Caco-2 (cell line): ENCODE measurements at regions not wholly inside any gene's neighbourhood (a gene's known extent, or its start where the extent isn't known, plus 50 kb on each side); places are given as distances from the start of the nearest gene placed in this dataset.

Experiments used
- BruUV-seq: library from RNA; stranded (reverse); fragments of 400-500 nt; replicated peaks from 2 replicates; lab custom pipeline; 2021; lab: Mats Ljungman, UMichigan
- CTCF ChIA-PET: fragments of 300-600 bp; sonication (Branson Sonifier 250); formaldehyde crosslinking; loops from one replicate; lab custom pipeline; 2022; ENCODE audit warnings: antibody characterized with exemption; lab: Charles Lee
- POLR2A ChIA-PET: fragments of 300-600 bp; sonication (Branson Sonifier 250); formaldehyde crosslinking; loops from one replicate; lab custom pipeline; 2022; ENCODE audit warnings: antibody characterized with exemption; lab: Charles Lee
- DNase-seq, 2 experiments: peaks; one replicate each; pipeline versions ENCODE4 v3.0.0 to v3.0.0-alpha.2; 2020 to 2022
- H3K27me3 ChIP-seq: replicated peaks from 2 replicates; pipeline ENCODE4 v1.6.0; 2011; ENCODE audit warnings: low read length; ENCODE audit not compliant: control insufficient read depth, insufficient read depth
- H3K36me3 ChIP-seq: 2 replicates; pipeline ENCODE4 v1.5.1; 2011; ENCODE audit warnings: low read length; ENCODE audit not compliant: control insufficient read depth, insufficient read depth
- H3K4me1 ChIP-seq: fragments of 250-450 bp; sonication (Bioruptor Pico); 2 replicates; pipeline ENCODE4 v1.5.1; 2020; ENCODE audit warnings: mild to moderate bottlenecking
- H3K4me3 ChIP-seq: 2 replicates; pipeline ENCODE4 v1.5.1; 2011; ENCODE audit warnings: low read depth, mild to moderate bottlenecking, control low read depth, low read length
- H3K9me3 ChIP-seq: fragments of 250-450 bp; sonication (Bioruptor Pico); 2 replicates; pipeline ENCODE4 v1.5.1; 2020; ENCODE audit warnings: mild to moderate bottlenecking, moderate library complexity
- H3K27ac Mint-ChIP-seq: one replicate; pipeline ENCODE4 v1.8.0; 2022; ENCODE audit warnings: mixed read lengths; ENCODE audit not compliant: unreplicated experiment
- H3K27me3 Mint-ChIP-seq: one replicate; pipeline ENCODE4 v1.8.0; 2022; ENCODE audit warnings: mixed read lengths; ENCODE audit not compliant: insufficient read depth, unreplicated experiment
- H3K36me3 Mint-ChIP-seq: one replicate; pipeline ENCODE4 v1.8.0; 2022; ENCODE audit warnings: mild to moderate bottlenecking, mixed read lengths; ENCODE audit not compliant: insufficient read depth, unreplicated experiment
- H3K4me1 Mint-ChIP-seq: one replicate; pipeline ENCODE4 v1.8.0; 2022; ENCODE audit warnings: low read depth, mixed read lengths; ENCODE audit not compliant: unreplicated experiment
- H3K4me3 Mint-ChIP-seq: one replicate; pipeline ENCODE4 v1.8.0; 2022; ENCODE audit warnings: mild to moderate bottlenecking, moderate library complexity, mixed read lengths; ENCODE audit not compliant: unreplicated experiment
- H3K9me3 Mint-ChIP-seq: one replicate; pipeline ENCODE4 v1.8.0; 2022; ENCODE audit warnings: mixed read lengths; ENCODE audit not compliant: unreplicated experiment
- intact Hi-C: fragments of 100-400 bp; cut with micrococcal nuclease; formaldehyde crosslinking; loops from one replicate; pipeline ENCODE4 v1.10.0; 2022; ENCODE audit not compliant: unreplicated experiment
- TF ChIP-seq, protein P1 (sequence below), 2 experiments: fragments of 200-600 bp in 1 of 2; IDR thresholded peaks; 1 replicate in 1 of 2; 2 replicates in 1 of 2; pipeline versions ENCODE4 v1.5.1 to v1.8.0; 2011 to 2022; ENCODE audit warnings: antibody characterized with exemption in 1 of 2, control low read depth in 1 of 2, inconsistent platforms in 1 of 2, low read depth in 1 of 2, low read length in 1 of 2, mild to moderate bottlenecking in 1 of 2, moderate library complexity in 1 of 2; ENCODE audit not compliant: insufficient read depth in 1 of 2, severe bottlenecking in 1 of 2, unreplicated experiment in 1 of 2

DNA sequence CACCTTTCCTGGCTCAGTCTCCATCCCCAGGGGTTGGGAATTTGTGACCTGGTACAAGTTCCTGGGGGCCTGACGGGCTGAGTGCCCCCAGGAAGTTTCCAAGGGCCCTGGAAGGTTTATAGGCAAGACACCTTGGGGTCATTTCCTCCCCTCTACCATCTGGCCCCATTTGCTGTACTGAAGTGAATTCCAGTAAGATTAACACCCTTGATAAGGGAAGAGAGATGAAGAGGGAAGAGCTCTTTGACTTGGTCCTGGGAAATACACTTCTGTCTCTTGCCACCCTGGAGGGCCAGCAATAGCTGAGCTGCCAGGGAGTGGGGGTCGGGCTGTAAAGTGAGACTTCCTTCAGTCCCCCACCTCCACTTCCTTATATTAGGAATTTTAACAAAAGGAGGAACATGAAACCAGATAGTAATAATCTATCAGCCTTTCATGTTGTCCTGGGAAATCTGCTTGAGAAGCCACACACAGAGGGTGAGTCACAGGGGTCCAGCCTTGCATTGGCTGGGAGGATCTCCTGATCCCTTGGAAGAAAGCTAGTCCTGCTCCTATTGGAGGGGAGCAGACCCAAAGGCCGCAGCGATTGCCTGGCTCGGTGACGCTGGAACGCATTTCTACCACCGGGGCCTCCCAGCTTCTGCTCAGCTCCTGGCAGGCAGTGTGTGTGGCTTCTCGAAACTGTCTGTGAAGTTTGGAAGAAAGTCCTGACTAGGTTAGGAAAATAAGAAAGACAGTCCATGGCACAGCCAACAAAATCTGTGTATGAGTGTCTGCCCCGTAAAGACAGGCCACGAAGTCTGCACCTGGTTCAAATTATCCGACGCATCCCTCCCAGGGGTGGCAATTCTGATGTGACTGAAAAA, 87.3 kb downstream of the ACAA2 start:
- H3K4me1 ChIP-seq, result peaks cover 71% of the 10 kb centered on the region
- no peaks in the 10 kb centered on the region for H3K27me3 Mint-ChIP-seq
- no peaks in the 10 kb centered on the region for H3K36me3 ChIP-seq
- no peak overlapping the region for H3K4me3 Mint-ChIP-seq
- peaks cover 12% of the 10 kb centered on the region for H3K4me1 Mint-ChIP-seq
- no peak overlapping the region for H3K4me3 ChIP-seq
- BruUV-seq, result no TSS peak
- CTCF ChIA-PET, result interaction anchor here (1.0 to 1.3 kb wide), 3 partner anchors 38 to 215 kb away, joined by 3 read pairs; no protein-coding TSS in a partner anchor
- H3K9me3 Mint-ChIP-seq, result no peaks in the 10 kb centered on the region
- intact Hi-C loops, result loop anchor here (5.0 kb wide), 1 partner anchor 34 kb away; no protein-coding TSS in a partner anchor
- H3K27ac Mint-ChIP-seq, result peak overlapping the region; percentile 95
- POLR2A ChIA-PET, result interaction anchor here (1.1 kb wide), 1 partner anchor 165 kb away, joined by 3 read pairs; no protein-coding TSS in a partner anchor
- DNase-seq, result peak; percentile 78 to 90
- H3K36me3 Mint-ChIP-seq, result peaks cover 18% of the 10 kb centered on the region
- H3K27me3 ChIP-seq, result no peaks in the 10 kb centered on the region
- TF ChIP-seq, protein P1, sequence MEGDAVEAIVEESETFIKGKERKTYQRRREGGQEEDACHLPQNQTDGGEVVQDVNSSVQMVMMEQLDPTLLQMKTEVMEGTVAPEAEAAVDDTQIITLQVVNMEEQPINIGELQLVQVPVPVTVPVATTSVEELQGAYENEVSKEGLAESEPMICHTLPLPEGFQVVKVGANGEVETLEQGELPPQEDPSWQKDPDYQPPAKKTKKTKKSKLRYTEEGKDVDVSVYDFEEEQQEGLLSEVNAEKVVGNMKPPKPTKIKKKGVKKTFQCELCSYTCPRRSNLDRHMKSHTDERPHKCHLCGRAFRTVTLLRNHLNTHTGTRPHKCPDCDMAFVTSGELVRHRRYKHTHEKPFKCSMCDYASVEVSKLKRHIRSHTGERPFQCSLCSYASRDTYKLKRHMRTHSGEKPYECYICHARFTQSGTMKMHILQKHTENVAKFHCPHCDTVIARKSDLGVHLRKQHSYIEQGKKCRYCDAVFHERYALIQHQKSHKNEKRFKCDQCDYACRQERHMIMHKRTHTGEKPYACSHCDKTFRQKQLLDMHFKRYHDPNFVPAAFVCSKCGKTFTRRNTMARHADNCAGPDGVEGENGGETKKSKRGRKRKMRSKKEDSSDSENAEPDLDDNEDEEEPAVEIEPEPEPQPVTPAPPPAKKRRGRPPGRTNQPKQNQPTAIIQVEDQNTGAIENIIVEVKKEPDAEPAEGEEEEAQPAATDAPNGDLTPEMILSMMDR (IDR thresholded peaks at IDR 0.05; ENCODE audit: insufficient read depth in 1 of 2, low read depth in 1 of 2, low read length in 1 of 2, severe bottlenecking in 1 of 2, unreplicated experiment in 1 of 2), result peak in 1 of 2 experiments; percentile 5
- H3K9me3 ChIP-seq, result no peaks in the 10 kb centered on the region

DNA sequence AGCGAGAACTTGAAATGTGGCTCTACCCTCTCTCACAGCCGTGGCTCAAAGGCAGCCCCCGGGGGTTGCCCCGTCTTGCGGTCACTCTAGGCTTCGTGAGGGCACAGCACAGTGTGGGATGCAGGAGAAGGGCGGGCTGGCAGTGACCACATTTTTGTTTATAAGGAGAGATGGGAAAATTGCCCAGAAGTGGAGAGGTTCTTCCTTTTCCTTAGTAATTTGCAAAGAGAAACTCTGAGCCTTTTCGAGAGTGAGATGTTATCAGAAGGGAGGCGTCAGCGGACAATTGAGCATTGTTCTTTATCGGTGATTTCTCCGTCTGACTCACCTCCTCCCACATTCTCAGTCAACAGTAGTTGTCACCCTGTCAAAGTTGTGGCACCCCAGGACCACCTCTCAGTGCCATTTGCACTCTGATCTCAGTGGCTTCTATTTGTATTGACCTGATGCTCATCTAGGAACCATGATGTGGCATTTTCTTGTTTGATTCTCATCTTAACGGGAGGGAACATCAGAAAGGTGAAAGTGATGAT, 89.6 kb downstream of the ACAA2 start:
- H3K4me1 ChIP-seq, result peaks cover 56% of the 10 kb centered on the region
- H3K27ac Mint-ChIP-seq, result peak overlapping the region; percentile 63
- no peaks in the 10 kb centered on the region for H3K36me3 ChIP-seq
- peak; percentile 17 to 48 for DNase-seq
- no peaks in the 10 kb centered on the region for H3K27me3 Mint-ChIP-seq
- H3K36me3 Mint-ChIP-seq, result peaks cover 6% of the 10 kb centered on the region
- CTCF ChIA-PET, result no interaction called here
- no TSS peak for BruUV-seq
- intact Hi-C loops, result no loop called here
- no peaks in the 10 kb centered on the region for H3K9me3 Mint-ChIP-seq
- no peaks in the 10 kb centered on the region for H3K27me3 ChIP-seq
- no peak overlapping the region for H3K4me3 ChIP-seq
- peaks cover 6% of the 10 kb centered on the region for H3K4me1 Mint-ChIP-seq
- no peak overlapping the region for H3K4me3 Mint-ChIP-seq
- H3K9me3 ChIP-seq, result no peaks in the 10 kb centered on the region
- POLR2A ChIA-PET, result no interaction called here
- TF ChIP-seq, protein P1 (IDR thresholded peaks at IDR 0.05; ENCODE audit: insufficient read depth in 1 of 2, low read depth in 1 of 2, low read length in 1 of 2, severe bottlenecking in 1 of 2, unreplicated experiment in 1 of 2), result no peak

DNA sequence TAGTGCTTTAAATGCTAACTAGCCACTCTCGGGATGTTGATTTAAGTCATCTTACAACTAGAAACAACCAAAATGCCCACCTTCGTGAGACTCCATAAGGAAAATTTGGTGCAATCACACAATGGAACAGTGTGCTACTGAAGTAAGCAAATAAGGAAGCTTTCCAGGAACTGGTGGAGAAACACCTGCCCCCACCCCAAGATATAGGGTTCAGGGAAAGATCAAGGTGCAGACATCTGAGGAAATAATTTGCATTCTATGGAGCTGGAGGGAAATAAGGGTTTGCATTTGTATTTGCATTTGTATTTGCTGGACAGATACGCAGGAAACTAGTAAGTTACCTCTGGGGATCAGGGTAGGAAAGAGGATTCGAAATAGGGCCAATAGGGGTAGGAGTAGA, 90.9 kb downstream of the ACAA2 start:
- Mint-ChIP-seq H3K27ac (no peak overlapping the region), H3K9me3 (peaks cover 7% of the 10 kb centered on the region), H3K4me1 (peaks cover 6% of the 10 kb centered on the region), H3K4me3 (no peak overlapping the region), H3K27me3 (no peaks in the 10 kb centered on the region), H3K36me3 (peaks cover 12% of the 10 kb centered on the region)
- no peaks in the 10 kb centered on the region for H3K9me3 ChIP-seq
- ChIA-PET CTCF (no interaction called here), POLR2A (no interaction called here)
- intact Hi-C loops, result no loop called here
- H3K27me3 ChIP-seq, result no peaks in the 10 kb centered on the region
- H3K36me3 ChIP-seq, result no peaks in the 10 kb centered on the region
- no TSS peak for BruUV-seq
- peaks cover 43% of the 10 kb centered on the region for H3K4me1 ChIP-seq
- DNase-seq, result no peak
- TF ChIP-seq, protein P1 (IDR thresholded peaks at IDR 0.05; ENCODE audit: insufficient read depth in 1 of 2, low read depth in 1 of 2, low read length in 1 of 2, severe bottlenecking in 1 of 2, unreplicated experiment in 1 of 2), result no peak
- H3K4me3 ChIP-seq, result no peak overlapping the region
